Stimulated activated CD4-positive, alpha-beta T cell treated with anti-CD3 and anti-CD28 coated beads, Interleukin-12 subunit alpha, Interleukin-12 subunit beta, amount 100 ng/mL, for 24 hours (primary cell): ENCODE measurements at regions not wholly inside any gene's neighbourhood (a gene's known extent, or its start where the extent isn't known, plus 50 kb on each side); places are given as distances from the start of the nearest gene placed in this dataset.
A peak's percentile ranks its signal among the peaks of the same experiment; 100 is the strongest.

ENCODE experiments used
- DNase-seq, 2 experiments: peaks; one replicate each; pipeline ENCODE4 v3.0.0-alpha.2; 2020; ENCODE audit warnings: low read depth in 2 of 2

DNA sequence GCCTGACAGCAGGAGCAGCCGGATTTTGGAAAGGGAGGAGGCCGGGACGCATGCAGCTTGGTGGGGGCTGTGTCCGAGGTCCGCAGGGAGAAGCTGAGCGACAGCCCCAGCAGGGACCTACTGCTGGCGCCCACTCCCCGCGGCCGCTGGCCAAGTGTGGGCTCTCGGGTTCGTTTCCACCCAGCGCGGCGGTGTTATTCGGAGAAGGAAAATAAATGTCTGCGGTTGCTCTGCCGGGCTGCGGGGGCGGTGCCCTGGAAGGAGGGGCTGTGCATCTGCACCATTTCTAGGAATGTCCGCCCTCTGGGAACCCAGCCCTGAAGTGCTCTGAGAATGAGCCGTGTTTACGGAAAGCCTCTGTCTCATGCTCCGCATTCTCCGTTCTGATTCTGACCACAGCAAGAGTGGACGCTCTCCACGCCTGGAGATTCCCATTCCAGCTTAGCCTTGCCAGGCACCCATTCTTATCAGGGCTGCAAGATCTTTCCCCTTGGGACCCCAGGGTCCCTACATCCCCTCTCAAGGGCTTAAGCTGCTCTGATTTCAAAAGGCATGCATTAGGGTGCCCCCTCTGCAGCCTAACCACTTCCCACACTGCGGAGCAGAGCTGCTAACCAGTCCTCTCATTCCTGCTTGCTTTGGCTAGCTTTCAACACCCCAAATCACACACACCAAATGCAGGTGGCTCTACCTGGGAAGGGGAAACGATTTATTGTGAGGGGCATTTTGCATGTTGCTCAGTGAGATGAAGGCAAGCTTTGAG lies 256.6 kb upstream of the GLI3 start:
- peak in 1 of 2 experiments; percentile 2 for DNase-seq

DNA sequence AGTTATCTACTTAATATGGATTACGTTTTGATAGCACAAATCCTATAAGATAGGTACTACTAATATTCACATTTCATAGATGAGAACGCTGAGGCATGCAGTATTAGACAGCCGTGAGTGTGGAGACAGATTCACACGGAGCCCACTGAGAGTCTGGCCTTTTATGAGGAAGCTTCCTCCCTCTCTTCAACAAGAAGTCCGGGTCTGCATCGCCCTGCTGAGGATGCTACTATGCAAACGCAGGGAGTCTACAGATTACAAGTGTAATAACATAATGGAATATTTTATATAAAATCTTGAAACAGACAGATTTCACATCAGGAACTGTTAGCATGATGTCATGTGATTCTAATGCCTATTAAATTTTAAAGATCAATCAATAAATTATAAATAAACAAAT lies 255.9 kb upstream of the GLI3 start:
- DNase-seq: no peak

DNA sequence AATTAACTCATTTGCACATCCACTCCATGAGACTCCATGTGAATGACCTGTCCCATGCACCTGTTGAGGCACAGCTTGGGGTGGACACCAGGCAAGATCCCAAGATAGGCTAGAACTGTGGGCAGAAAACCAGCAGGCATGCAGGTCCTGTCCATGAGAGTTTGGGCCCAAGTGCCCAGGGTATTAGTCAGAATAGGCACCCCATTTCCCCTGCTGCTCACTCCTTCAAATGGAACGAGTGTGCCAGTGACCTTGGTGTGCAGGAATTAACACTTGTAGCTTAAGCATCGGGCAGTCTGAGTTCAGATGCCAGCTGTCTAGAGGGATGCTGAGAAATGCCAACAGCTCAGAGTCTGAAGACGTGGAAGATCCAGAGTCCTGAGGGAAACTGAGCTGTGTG lies 254.1 kb upstream of the GLI3 start:
- DNase-seq: no peak

DNA sequence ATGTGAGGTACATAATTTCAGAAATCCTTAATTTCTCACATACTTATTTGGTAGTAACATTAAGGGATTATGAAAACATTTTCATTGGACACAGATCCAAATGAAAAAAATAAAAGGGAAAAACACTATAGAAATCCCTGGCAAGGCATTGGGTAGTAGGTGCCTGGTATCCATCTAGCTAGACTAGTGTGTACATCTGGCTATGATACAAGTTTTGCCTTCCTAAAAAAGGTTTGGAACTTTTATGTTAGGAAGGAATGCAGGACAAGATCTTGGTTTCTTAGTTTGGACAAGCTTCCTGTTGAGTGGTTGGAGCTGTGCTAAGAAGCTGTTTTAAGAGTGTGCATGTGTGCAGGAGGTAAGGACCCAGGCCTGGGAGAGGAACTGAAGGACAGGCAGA lies 252.3 kb upstream of the GLI3 start:
- no peak for DNase-seq

DNA sequence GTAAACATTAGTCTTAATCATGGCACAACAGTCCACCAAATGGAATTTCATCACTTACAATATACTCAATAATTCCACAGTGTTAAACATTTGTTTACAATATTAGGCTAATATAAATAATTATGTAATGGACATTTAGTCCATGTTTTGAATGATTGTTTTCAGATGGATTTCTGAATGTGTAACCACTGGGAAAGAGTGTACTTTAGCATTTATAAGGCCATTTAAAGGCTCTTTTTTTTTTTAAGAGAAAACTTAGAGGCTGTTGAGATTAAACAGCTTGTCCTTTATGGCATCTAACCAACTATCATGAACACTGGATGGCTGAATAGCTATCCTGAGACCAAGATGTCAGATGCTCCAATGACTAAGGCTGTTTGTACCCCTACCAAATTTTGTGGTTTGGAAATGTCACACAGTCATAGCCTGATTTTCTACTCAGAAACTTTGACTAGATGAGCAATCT lies 248.3 kb upstream of the GLI3 start:
- DNase-seq: no peak

DNA sequence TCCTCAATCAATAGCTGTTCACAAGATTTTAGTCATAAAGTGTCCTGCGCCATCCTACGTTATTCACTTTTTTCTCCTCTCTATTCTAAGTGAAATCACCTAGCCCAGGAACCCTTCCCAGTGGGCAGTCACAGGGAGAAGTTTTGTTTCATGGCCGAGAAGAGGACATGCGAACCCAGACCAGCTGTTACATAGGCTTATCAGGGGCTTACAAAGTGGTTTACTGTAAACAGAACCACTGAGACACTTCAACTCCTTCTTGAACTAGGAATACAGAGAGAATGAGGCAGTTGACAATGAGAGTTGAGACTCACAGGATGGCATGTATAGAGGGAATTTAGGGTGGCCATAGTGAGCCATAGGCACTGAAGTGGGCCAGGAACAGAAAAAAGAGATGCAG lies 246.9 kb upstream of the GLI3 start:
- DNase-seq: no peak

DNA sequence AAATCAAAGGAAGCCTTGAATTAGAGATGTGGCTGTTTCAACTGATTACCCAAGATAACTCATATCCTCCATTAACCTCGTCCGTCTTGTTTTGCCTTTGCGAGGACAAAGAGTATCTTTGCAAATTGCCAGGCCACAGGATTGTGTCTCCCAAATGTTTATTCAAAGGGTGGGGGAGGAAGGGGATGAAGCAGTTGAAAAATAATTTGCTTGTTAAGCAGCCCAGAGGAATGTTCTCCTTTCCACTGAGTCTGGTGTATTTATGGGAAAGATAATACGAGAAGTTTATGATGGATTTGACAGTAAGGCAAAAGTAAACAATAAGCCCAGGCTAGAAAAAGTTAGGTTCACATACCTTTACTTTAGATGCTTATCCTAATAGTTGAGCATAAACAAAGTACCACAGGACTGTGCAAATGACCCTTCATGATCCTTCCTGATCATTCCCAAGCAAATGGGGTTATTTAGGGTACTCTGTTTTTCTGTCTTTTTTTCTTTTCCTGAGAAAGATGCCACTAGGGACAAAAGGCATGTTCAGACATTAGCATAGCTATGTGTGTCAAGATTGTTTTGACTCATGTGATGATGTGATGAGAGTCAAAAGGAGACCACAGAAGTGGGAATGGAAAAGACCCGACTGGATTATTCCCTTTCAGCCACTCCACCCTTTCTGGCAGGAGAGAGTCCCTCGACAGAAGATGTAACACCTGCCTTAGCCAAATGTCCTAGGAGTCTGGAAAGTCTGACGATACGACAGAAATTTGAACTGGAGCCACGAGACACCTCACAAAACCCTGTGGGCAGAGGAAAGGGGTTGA lies 243.0 kb upstream of the GLI3 start:
- DNase-seq: no peak

DNA sequence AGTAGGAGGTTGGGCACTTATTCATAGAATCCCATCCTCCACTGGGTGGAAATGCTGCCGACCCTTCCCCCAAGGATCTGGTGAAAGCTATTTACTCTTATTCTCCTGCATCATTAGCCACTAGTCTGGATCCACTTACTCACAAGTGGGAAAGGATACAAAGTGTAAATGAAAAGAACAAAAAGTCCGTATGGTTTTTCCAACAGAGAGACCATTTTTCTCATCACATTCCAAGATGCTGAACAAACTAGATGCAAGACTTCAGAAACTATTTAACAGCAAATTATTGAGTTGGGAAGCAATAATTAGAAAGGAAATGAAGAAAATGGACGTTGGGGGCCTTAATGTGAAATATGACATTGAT lies 242.4 kb upstream of the GLI3 start:
- no peak for DNase-seq

DNA sequence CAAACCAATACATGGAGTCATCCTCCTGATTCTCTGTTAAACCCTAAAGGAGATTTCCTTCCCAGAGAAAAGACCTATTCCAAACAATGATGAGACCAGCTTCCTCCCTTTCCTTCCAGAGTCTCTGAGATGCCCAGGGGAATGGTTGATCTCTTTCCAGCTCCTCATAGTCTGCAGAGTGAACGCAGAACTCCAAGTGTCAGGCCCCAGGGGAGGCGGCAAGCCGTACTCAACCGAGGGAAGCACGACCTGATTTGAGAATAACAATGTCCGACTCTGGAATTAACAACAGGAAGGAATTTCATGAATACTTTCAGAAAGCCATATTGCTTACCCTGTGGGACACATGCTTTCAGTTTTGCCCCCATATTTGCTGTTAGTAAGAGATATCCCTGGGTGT lies 241.7 kb upstream of the GLI3 start:
- no peak for DNase-seq

DNA sequence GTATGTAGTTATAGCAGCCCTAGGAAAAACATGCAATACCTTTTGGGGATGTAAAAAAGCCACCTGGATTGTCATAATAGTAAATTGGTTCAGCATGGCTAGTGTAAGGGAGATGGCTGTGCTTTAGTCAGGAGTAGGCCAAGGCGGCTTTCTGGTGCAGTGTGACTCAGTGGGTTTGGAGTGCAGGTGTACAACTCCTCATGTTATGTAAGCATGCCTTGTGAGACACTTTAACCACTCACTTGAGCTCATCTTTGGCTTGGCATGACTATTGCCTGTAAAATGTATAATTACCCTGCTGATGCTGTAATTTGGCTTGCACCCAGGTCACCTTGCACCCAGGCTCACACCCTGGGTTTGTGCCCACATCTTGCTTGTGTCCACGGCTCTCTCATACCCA lies 239.2 kb upstream of the GLI3 start:
- DNase-seq: no peak

DNA sequence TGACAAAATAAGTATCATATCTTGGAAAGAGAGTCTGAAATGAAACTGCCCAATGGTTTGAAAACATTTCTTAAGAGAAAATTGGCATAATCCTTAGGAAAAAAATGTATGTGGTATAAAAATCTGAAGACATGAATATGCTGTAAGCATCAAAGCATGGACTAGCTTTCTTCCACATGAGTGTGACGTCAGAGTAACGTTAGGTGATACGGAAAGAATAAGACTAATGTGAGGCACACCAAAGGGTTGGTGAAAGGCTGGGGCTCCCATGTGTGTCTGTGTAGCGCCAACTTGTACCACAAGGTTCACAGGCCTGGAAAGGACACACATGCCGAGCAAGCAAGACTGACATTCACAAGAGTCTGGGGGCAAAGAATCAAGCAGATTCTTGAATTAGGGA lies 238.1 kb upstream of the GLI3 start:
- no peak for DNase-seq

DNA sequence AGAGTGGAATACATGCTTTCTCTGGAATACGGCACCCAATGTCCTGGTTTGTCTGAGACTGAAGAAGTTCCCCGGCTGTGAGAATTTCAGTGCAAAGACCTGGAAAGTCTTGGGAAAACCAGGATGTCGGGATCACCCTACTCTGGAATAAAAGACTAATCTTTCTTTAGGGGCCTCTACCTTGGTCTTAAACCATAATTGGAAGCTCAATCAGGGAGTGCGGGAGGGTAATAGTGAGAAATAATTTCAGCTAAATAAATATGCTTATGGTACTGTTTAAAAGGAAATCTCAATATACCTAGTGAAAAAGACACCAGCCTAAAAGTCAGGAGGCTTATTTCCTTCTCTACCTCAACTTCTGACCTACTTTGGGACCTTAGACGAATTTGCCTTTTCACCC lies 236.1 kb upstream of the GLI3 start:
- no peak for DNase-seq

DNA sequence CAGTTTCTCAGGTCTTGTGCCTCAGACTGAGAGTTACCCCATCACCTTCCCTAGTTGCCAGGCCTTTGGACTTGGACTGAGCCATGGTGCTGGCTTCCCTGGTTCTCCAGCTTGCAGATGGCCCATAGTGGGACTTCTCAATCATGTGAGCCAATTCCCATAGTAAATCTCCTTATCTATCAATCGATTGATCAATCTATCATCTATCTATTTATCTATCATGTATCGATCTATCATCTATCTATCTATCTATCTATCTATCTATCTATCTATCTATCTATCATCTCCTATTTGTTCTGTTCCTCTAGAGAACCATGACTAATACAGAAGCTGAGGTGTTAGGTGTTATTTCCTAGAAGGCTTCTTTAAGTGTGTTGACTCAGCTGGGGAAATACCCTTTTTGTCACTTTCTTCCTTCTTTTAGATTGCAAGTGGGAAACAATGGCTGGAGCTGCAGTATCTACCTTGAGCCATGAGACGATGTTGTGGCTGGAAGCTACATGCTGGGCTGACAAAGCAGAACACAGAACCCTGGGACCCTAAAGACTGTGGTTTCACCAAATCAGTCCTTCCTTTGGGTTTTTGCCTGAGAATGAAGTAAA lies 234.7 kb upstream of the GLI3 start:
- DNase-seq: no peak

DNA sequence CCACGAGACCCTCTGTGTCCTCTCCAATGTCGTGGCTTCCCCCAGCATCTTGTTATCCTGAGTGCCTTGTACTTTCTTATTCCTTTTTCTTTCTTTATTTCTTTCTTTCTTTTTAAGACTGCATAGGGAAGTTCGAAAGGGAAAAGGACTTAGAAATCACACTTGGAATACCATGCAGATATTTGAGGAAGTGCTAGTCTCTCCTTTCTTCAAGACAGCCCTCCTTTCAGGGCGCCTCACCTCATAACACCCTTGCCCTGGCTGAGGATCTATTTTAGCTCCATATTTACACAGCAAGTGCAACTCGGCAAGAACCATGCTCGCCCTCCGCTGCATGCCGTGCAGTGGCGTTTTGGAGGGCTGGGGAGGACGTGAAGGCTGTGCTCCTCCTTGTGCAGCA lies 232.3 kb upstream of the GLI3 start:
- DNase-seq: no peak

DNA sequence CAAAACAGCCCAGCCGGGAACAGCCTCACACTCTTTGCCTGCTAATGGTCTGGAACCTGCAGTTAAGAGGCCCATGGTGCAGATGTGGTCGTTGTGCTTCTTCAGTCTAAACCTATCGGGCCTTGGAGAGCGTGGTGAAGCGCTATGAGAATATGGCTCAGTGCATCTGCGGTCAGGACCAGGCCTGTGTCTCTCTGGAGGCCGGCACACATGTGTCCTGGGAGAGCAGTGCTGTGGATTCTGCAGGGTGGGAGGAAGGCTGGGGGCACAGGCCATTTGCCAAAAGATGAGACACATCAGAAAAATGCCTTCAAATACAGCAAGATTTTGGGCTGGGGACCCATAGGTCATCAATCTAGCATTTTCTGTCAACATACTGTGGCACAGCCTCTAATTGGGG lies 231.5 kb upstream of the GLI3 start:
- no peak for DNase-seq

DNA sequence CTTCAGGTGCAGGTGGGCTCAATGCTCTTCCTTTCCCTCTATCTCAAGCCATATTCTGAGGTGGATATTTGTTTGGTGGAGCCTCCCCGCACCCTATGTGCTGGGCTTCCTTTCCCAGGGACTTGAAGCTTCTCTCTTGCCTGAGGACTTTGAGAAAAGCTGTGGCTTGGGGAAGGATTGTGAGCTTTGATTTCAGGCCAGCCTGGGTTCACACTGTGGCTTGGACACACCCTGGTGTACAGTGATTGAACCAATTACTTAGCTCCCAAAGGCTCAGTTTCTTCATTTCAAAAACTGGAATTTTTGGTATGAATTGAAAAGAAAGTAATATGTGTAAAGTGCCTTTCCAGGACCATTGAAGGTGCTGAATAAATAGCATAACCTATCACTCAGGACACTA lies 224.5 kb upstream of the GLI3 start:
- DNase-seq: no peak

DNA sequence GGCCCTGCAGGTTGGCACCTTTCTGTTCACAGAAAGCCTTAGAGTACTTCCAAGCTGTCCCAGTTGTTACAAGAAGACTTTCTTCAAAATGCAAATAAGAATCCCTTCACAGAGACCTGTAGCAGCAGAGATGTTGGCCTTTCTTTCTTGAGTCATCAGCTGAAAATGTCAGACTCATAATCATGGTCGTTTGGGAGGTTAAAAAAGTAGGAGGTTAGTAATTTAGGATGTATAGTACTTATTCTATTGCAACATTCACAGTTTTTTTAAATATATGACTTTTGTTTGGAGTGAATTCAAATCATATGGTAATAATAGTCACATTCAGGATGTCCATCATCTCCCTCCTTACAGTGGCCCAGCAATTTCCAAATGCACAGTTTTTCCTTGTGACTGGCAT lies 223.9 kb upstream of the GLI3 start:
- no peak for DNase-seq

DNA sequence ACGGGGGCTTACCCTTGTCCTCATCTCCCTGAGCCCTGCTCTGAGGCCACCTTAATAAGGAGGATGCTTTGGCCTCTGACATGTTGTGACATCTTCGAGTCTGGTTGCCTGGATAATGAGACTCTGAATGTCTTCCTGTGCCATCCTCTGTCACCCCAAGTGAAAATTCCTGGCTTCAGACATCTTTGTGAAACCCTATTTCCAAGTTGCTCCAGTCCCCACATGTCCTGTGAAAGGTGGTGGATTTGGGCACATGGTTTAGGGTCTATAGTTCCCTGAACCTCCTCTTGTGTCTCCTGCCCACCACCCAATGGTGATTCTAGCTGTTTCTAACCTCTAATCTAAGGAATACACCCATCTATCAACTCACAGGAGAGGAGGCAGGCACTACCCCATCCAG lies 223.1 kb upstream of the GLI3 start:
- DNase-seq: no peak

DNA sequence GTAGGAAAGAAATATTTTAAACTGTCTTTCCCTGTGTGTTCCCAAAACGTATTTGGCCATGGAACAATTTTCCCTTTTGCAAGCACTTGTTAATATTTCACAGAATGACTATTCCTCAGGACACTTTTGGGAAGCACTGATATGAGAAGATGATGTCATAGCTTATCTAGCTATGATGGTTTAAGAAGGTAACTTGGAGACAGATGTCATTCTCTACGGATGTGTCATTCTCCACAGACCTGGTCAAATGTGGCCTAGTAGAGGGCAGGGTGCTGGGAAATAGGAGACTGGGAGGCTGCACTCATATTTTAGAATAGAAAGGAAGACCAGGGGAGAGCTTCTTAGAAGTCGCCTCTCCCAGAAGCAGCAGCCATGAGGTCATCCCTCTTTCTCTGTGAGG lies 220.7 kb upstream of the GLI3 start:
- no peak for DNase-seq

DNA sequence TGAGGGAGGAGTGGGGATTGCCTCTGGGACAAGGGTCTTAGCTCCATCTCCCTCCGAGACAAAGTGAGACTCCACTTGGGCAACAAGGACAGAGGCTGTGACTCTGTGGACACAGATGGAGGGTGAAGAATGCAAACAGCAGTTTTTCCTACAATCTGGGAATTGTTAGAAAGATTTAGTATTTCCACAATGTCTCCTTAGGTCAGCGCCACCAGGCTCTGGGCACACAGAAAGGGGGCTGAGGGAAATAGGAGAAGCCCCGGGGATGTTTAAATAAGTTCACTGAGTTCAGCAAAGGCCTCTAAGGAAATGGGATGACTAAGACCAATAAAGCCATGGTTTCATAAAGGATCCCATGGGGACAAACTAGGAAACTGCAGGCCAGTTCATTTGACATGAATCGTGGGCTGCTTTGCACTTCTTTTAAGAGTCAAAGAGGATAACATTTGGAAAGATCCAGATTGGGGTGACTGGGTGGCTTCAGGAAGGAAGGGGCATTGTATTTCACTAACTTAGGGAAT lies 219.8 kb upstream of the GLI3 start:
- no peak for DNase-seq

DNA sequence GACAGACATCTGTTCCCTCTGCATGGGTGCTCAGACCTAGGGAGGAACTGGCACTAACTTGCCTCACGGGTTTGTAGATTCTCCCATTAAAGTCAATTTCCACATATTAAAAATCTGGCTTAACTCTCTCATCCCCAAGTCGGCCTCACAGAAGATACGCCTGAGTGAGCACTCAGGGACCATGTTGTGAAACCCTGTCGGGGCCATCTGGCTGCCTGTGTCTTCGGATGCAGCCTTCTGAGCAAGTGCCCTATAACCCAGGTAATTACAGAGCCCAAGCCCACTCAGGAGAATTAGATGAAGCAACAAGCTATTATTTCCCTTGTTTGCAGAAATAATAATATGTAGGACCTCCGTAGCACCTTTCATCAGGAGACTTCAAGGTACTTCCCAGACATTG lies 219.3 kb upstream of the GLI3 start:
- DNase-seq: no peak

DNA sequence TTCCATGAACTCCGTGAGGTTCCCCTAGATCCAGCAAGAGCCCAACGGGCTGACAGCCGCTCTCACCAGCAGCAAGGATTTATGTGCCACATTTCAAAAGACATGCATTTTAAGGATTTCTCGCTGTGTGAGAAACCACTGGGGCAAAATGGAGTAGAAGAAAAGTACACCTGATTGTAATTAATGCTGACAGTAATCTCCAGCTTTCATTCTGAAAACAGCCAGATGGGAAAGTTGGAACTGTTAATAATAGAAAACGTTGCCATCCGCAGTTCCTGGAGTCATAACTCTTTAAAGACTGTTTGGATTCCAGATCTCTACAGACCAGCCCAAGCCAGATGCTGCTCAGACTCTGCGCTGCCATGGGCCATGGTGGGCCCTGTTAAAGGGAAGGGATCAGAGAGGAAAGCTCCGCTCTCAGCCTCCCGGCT lies 216.9 kb upstream of the GLI3 start:
- DNase-seq: no peak

DNA sequence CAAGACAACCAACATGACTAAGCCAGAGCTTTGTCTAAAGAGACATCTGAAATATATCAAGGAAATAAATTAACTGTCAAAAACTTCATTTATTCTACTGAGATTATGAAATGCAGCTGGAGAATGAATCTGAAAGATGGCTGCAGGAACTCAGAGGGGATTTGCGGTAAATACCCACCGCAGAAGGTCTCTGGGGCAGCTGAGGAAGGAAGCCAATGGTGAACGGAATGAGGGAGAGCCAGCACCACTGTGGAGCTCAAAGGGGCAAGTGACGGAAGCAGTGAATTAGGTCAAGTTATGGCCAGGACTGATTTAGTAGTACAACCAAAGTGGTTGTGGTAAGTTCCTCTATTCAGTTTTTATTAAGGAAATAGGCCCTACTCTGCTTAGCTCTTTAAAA lies 215.3 kb upstream of the GLI3 start:
- no peak for DNase-seq
